ENCODE measurements at regions not wholly inside any gene's neighbourhood (a gene's known extent, or its start where the extent isn't known, plus 50 kb on each side); places are given as distances from the start of the nearest gene placed in this dataset.

DNA sequence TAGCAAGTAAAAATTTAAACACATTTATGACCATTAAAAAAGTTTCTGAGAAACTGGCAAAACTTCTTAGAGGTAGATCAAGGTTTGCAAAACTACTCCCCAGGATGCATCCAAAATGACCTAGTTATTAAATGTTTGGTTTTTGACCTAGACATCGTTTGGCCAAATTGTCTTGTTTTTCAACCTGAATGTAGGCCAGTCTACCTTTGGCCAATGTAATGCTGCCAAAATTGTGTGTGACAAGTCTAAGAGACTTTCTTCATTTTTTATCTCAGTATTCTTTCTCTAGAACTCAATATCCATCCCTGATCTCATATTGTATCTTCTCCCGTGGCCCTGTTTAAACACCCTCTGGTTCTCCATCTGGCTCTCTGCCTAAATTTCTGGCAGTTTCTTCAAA lies 202.0 kb downstream of the CXCL12 start:
- TF ChIP-seq, protein P1, sequence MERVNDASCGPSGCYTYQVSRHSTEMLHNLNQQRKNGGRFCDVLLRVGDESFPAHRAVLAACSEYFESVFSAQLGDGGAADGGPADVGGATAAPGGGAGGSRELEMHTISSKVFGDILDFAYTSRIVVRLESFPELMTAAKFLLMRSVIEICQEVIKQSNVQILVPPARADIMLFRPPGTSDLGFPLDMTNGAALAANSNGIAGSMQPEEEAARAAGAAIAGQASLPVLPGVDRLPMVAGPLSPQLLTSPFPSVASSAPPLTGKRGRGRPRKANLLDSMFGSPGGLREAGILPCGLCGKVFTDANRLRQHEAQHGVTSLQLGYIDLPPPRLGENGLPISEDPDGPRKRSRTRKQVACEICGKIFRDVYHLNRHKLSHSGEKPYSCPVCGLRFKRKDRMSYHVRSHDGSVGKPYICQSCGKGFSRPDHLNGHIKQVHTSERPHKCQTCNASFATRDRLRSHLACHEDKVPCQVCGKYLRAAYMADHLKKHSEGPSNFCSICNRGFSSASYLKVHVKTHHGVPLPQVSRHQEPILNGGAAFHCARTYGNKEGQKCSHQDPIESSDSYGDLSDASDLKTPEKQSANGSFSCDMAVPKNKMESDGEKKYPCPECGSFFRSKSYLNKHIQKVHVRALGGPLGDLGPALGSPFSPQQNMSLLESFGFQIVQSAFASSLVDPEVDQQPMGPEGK (CRISPR knock-in tag; IDR thresholded peaks at IDR 0.05; ENCODE audit: borderline replicate concordance): no peak
- TF ChIP-seq PPARA (CRISPR knock-in tag; IDR thresholded peaks at IDR 0.05; ENCODE audit: borderline replicate concordance) (no peak), ZNF70 (CRISPR knock-in tag; IDR thresholded peaks at IDR 0.05) (no peak), ISL1 (CRISPR knock-in tag; IDR thresholded peaks at IDR 0.05) (no peak), ARNTL (CRISPR knock-in tag; IDR thresholded peaks at IDR 0.05; ENCODE audit: borderline replicate concordance, low read depth) (no peak), RARB (CRISPR knock-in tag; IDR thresholded peaks at IDR 0.05) (no peak), GLIS3 (CRISPR knock-in tag; IDR thresholded peaks at IDR 0.05) (no peak), ZFP30 (CRISPR knock-in tag; IDR thresholded peaks at IDR 0.05) (no peak), ZNF565 (CRISPR knock-in tag; conservative IDR thresholded peaks at IDR 0.05; ENCODE audit: low read depth) (no peak), OSR1 (CRISPR knock-in tag; IDR thresholded peaks at IDR 0.05) (no peak), SNAI2 (CRISPR knock-in tag; IDR thresholded peaks at IDR 0.05) (no peak), CSDC2 (CRISPR knock-in tag; IDR thresholded peaks at IDR 0.05) (no peak), ZNF8 (CRISPR knock-in tag; IDR thresholded peaks at IDR 0.05) (no peak)
- TF ChIP-seq, protein P2, sequence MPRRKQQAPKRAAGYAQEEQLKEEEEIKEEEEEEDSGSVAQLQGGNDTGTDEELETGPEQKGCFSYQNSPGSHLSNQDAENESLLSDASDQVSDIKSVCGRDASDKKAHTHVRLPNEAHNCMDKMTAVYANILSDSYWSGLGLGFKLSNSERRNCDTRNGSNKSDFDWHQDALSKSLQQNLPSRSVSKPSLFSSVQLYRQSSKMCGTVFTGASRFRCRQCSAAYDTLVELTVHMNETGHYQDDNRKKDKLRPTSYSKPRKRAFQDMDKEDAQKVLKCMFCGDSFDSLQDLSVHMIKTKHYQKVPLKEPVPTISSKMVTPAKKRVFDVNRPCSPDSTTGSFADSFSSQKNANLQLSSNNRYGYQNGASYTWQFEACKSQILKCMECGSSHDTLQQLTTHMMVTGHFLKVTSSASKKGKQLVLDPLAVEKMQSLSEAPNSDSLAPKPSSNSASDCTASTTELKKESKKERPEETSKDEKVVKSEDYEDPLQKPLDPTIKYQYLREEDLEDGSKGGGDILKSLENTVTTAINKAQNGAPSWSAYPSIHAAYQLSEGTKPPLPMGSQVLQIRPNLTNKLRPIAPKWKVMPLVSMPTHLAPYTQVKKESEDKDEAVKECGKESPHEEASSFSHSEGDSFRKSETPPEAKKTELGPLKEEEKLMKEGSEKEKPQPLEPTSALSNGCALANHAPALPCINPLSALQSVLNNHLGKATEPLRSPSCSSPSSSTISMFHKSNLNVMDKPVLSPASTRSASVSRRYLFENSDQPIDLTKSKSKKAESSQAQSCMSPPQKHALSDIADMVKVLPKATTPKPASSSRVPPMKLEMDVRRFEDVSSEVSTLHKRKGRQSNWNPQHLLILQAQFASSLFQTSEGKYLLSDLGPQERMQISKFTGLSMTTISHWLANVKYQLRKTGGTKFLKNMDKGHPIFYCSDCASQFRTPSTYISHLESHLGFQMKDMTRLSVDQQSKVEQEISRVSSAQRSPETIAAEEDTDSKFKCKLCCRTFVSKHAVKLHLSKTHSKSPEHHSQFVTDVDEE (CRISPR knock-in tag; IDR thresholded peaks at IDR 0.05): no peak

Data from SK-N-SH treated with all-trans-retinoic acid at 6 μM for 48 hours (cell line).